ENCODE measurements at regions not wholly inside any gene's neighbourhood (a gene's known extent, or its start where the extent isn't known, plus 50 kb on each side); places are given as distances from the start of the nearest gene placed in this dataset.
"Not testable (repeated sequence)": the region's sequence is repeated elsewhere in the genome, so short reads cannot be mapped to it uniquely, and the experiment has no call there.

DNA sequence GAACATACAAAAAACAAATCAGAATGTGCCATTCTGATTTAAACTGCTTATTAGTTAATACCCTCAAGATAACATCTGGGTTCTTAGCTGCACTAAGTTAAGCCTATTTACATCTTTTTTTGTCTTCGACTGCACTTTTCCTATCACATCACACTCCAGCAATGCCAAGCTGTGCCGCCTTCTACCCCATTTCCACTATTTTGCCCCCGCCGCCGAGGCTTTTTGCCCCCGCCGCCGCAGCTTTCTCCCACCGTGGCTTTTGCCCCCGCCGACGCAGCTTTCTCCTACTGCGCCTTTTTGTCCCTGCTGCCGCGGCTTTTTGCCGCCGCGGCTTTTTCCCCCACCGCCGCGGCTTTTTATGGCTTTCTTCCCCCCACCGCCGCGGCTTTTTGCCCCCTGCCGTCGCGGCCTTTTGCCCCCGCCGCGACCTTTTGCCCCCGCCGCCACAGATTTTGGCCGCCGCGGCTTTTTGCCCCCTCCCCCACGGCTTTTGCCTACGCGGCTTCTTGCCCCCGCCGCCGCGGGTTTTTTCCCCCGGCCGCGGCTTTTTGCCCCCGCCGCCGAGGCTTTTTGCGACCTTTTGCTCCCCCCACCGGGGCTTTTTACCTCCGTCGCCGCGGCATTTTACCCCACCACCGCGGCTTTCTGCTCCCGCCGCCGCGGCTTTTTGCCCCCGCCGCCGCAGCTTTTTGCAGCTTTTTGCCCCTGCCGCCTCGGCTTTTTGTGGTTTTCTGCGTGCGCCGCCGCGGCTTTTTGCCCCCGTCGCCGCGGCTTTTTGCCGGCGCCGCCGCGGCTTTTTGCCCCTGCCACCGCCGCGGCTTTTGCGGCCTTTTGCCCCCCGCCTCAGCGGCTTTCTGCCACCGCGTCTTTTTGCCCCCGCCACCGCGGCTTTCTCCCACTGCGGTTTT, 331.4 kb upstream of the WSB1 start:
- ChIA-PET POLR2A (no interaction called here), CTCF (ENCODE audit: unreplicated experiment) (no interaction called here)
- Histone ChIP-seq H3K4me3 (ENCODE audit: low read depth, low read length, poor library complexity, severe bottlenecking) (no peak overlapping the region), H2AFZ (ENCODE audit: low read length) (no peak overlapping the region), H4K20me1 (ENCODE audit: insufficient read depth, low read length) (no peaks in the 10 kb centered on the region), H3K79me2 (ENCODE audit: insufficient read depth, low read depth, low read length) (no peaks in the 10 kb centered on the region), H3K36me3 (ENCODE audit: insufficient read depth, low read length) (no peaks in the 10 kb centered on the region), H3K9me3 (ENCODE audit: low read length) (peaks cover 4% of the 10 kb centered on the region; the same call in 1 of the 2 replicates), H3K4me1 (ENCODE audit: insufficient read depth, low read length, poor library complexity, severe bottlenecking) (no peaks in the 10 kb centered on the region), H3K27ac (ENCODE audit: low read depth, low read length, poor library complexity, severe bottlenecking) (no peak overlapping the region), H3K9me2 (ENCODE audit: insufficient read depth, low read length) (no peaks in the 10 kb centered on the region), H3K4me2 (ENCODE audit: low read length) (no peak overlapping the region)
- BruUV-seq (replicated peaks): no TSS peak
- peak; percentile 3 for DNase-seq (ENCODE audit: low spot score)
- TF ChIP-seq EZH2phosphoT487 (IDR thresholded peaks at IDR 0.05; ENCODE audit: borderline replicate concordance, low read depth, low read length): no peak
- TF ChIP-seq, protein P1, sequence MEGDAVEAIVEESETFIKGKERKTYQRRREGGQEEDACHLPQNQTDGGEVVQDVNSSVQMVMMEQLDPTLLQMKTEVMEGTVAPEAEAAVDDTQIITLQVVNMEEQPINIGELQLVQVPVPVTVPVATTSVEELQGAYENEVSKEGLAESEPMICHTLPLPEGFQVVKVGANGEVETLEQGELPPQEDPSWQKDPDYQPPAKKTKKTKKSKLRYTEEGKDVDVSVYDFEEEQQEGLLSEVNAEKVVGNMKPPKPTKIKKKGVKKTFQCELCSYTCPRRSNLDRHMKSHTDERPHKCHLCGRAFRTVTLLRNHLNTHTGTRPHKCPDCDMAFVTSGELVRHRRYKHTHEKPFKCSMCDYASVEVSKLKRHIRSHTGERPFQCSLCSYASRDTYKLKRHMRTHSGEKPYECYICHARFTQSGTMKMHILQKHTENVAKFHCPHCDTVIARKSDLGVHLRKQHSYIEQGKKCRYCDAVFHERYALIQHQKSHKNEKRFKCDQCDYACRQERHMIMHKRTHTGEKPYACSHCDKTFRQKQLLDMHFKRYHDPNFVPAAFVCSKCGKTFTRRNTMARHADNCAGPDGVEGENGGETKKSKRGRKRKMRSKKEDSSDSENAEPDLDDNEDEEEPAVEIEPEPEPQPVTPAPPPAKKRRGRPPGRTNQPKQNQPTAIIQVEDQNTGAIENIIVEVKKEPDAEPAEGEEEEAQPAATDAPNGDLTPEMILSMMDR (conservative IDR thresholded peaks at IDR 0.05; ENCODE audit: low read length): no peak
- intact Hi-C loops (cut with micrococcal nuclease; ENCODE audit: unreplicated experiment): no loop called here

DNA sequence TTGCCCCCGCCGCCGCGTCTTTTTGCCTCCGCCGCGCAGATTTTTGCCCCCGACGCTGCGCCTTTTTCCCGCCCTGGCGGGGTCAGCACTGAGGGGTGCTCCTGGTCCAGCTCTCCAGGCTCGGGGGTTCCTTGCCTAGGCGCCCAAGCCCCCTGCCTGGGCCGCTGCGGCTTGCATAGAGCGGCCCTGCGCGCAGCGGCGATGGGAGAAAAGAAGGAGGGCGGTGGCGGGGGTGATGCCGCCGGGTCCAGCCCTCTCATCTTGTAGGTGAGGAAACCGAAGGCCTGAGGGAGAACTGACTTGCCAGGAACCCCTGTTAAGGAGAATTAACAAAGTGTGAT, 330.8 kb upstream of the WSB1 start:
- ChIA-PET POLR2A (no interaction called here), CTCF (ENCODE audit: unreplicated experiment) (no interaction called here)
- intact Hi-C loops (cut with micrococcal nuclease; ENCODE audit: unreplicated experiment): no loop called here
- no peaks in the 10 kb centered on the region for H3K4me1 ChIP-seq (ENCODE audit: insufficient read depth, low read length, poor library complexity, severe bottlenecking)
- no peaks in the 10 kb centered on the region for H3K9me2 ChIP-seq (ENCODE audit: insufficient read depth, low read length)
- H3K4me2 ChIP-seq (ENCODE audit: low read length): no peak overlapping the region
- H3K4me3 ChIP-seq (ENCODE audit: low read depth, low read length, poor library complexity, severe bottlenecking): no peak overlapping the region
- H3K36me3 ChIP-seq (ENCODE audit: insufficient read depth, low read length): no peaks in the 10 kb centered on the region
- DNase-seq (ENCODE audit: low spot score): no peak
- BruUV-seq (replicated peaks): no TSS peak
- H2AFZ ChIP-seq (ENCODE audit: low read length): no peak overlapping the region
- H3K27ac ChIP-seq (ENCODE audit: low read depth, low read length, poor library complexity, severe bottlenecking): no peak overlapping the region
- no peaks in the 10 kb centered on the region for H4K20me1 ChIP-seq (ENCODE audit: insufficient read depth, low read length)
- TF ChIP-seq EZH2phosphoT487 (IDR thresholded peaks at IDR 0.05; ENCODE audit: borderline replicate concordance, low read depth, low read length): no peak
- TF ChIP-seq, protein P1 (conservative IDR thresholded peaks at IDR 0.05; ENCODE audit: low read length): no peak
- H3K9me3 ChIP-seq (ENCODE audit: low read length): peaks cover 4% of the 10 kb centered on the region; the same call in 1 of the 2 replicates
- no peaks in the 10 kb centered on the region for H3K79me2 ChIP-seq (ENCODE audit: insufficient read depth, low read depth, low read length)

DNA sequence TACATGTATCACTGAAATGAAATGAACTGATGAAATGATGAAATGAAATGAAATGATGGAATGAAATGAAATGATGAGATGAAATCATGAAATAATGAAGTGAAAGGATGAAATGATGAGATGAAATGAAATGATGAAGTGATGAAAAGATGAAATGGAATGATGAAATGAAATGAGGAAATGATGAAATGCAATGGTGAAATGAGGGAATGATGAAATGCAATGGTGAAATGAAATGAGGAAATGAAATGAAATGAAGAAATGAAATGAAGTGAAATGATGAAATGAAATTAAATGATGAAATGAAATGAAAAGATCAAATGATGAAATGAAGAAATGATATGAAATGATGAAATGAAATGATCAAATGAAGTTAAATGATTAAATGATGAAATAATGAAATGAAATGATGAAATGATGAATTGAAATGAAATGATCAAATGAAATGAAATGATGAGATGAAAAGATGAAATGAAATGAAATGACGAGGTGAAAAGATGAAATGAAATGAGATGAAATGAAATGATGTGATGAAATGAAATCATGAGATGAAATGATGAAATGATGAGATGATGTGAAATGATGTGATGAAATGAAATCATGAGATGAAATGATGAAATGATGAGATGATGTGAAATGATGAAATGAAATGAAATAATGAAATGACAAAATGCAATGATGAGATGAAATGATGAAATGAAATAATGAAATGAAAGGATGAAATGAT, 327.9 kb upstream of the WSB1 start:
- H3K4me3 ChIP-seq (ENCODE audit: low read depth, low read length, poor library complexity, severe bottlenecking); DNase-seq (ENCODE audit: low spot score); H3K4me1 ChIP-seq (ENCODE audit: insufficient read depth, low read length, poor library complexity, severe bottlenecking); CTCF ChIA-PET (ENCODE audit: unreplicated experiment); H3K9me3 ChIP-seq (ENCODE audit: low read length); BruUV-seq (replicated peaks); H2AFZ ChIP-seq (ENCODE audit: low read length); H3K9me2 ChIP-seq (ENCODE audit: insufficient read depth, low read length); H3K4me2 ChIP-seq (ENCODE audit: low read length); intact Hi-C loops (cut with micrococcal nuclease; ENCODE audit: unreplicated experiment); POLR2A ChIA-PET; H4K20me1 ChIP-seq (ENCODE audit: insufficient read depth, low read length); H3K27ac ChIP-seq (ENCODE audit: low read depth, low read length, poor library complexity, severe bottlenecking); H3K36me3 ChIP-seq (ENCODE audit: insufficient read depth, low read length); H3K79me2 ChIP-seq (ENCODE audit: insufficient read depth, low read depth, low read length): not testable (repeated sequence)

DNA sequence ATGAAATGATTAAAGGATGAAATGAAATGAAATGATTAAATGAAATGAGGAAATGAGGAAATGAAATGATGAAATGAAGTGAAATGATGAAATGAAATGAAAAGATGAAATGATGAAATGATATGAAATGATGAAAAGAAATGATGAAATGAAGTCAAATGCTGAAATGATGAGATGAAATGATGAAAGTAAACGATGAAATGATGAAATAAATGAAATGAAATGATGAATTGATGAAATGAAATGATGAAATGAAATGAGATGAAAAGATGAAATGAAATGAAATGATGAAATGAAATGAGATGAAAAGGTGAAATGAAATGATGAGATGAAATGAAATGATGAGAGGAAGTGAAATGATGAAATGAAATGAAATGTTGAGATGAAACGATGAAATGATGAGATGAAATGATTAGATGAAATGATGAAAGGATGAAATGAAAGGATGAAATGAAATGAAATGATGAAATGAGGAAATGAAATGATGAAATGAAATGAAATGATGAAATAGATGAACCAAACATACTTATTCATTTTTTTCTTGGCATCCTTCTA, 327.2 kb upstream of the WSB1 start:
- H3K4me1 ChIP-seq (ENCODE audit: insufficient read depth, low read length, poor library complexity, severe bottlenecking); intact Hi-C loops (cut with micrococcal nuclease; ENCODE audit: unreplicated experiment); POLR2A ChIA-PET; H3K27ac ChIP-seq (ENCODE audit: low read depth, low read length, poor library complexity, severe bottlenecking); H4K20me1 ChIP-seq (ENCODE audit: insufficient read depth, low read length); H3K9me2 ChIP-seq (ENCODE audit: insufficient read depth, low read length); H3K4me3 ChIP-seq (ENCODE audit: low read depth, low read length, poor library complexity, severe bottlenecking); H3K79me2 ChIP-seq (ENCODE audit: insufficient read depth, low read depth, low read length); H3K36me3 ChIP-seq (ENCODE audit: insufficient read depth, low read length); H2AFZ ChIP-seq (ENCODE audit: low read length); H3K9me3 ChIP-seq (ENCODE audit: low read length); BruUV-seq (replicated peaks); DNase-seq (ENCODE audit: low spot score); H3K4me2 ChIP-seq (ENCODE audit: low read length); CTCF ChIA-PET (ENCODE audit: unreplicated experiment): not testable (repeated sequence)

Data from OCI-LY7 (cell line).